Panc1 (cell line): ENCODE measurements at regions not wholly inside any gene's neighbourhood (a gene's known extent, or its start where the extent isn't known, plus 50 kb on each side); places are given as distances from the start of the nearest gene placed in this dataset.

Experiments used
- POLR2AphosphoS5 ChIP-seq: IDR thresholded peaks from 2 replicates; pipeline ENCODE4 v1.6.1; 2012; ENCODE audit warnings: mild to moderate bottlenecking, low read depth, low read length, moderate library complexity
- SIN3A ChIP-seq: IDR thresholded peaks from 2 replicates; pipeline ENCODE4 v1.6.1; 2012; ENCODE audit warnings: low read depth, mild to moderate bottlenecking, low read length, moderate library complexity, borderline replicate concordance; ENCODE audit not compliant: insufficient read depth
- TCF7L2 ChIP-seq: IDR thresholded peaks from 2 replicates; pipeline ENCODE4 v1.6.1; 2011; ENCODE audit warnings: mild to moderate bottlenecking, low read depth, low read length, inconsistent platforms
- TF ChIP-seq, protein P1 (sequence below): fragments of 450-650 bp; IDR thresholded peaks from 2 replicates; pipeline ENCODE4 v1.5.1; 2017; ENCODE audit warnings: mild to moderate bottlenecking
- TF ChIP-seq, protein P2 (sequence below), 2 experiments: IDR thresholded peaks; 2 replicates each; pipeline ENCODE4 v1.6.1; 2011 to 2012; ENCODE audit warnings: low read depth in 2 of 2, control low read depth in 1 of 2, low read length in 1 of 2, mild to moderate bottlenecking in 1 of 2, moderate library complexity in 1 of 2; ENCODE audit not compliant: insufficient read depth in 1 of 2

DNA sequence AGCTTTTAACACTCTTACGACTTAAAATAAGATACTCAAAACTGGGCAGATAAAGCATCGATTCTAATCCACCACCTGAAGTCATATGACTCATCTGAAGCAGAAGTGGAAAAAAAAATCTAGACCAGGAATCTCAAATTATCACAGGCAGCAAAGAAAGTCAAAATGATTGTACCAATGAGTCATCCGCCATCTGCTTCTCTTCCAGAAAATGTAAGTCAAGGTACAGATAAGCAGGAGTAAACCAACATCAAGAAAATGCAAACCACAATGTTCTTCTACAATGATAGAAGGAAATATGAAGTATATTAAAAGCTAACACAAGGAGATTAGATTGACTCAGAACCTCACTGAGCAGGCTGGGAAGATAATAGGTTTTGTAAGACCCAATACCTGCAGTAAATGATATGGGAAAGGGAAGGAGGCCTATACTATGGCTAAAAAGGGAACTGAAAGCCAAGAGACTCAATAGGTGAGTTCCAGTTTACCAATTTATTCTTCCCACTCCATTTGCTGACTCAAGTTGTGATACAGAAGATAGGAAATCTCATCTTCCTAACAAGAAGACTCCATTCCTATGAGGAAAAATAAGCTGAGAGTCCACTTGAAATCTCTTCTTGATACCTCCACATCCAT, 88.4 kb upstream of the TET2 start:
- TF ChIP-seq, protein P1, sequence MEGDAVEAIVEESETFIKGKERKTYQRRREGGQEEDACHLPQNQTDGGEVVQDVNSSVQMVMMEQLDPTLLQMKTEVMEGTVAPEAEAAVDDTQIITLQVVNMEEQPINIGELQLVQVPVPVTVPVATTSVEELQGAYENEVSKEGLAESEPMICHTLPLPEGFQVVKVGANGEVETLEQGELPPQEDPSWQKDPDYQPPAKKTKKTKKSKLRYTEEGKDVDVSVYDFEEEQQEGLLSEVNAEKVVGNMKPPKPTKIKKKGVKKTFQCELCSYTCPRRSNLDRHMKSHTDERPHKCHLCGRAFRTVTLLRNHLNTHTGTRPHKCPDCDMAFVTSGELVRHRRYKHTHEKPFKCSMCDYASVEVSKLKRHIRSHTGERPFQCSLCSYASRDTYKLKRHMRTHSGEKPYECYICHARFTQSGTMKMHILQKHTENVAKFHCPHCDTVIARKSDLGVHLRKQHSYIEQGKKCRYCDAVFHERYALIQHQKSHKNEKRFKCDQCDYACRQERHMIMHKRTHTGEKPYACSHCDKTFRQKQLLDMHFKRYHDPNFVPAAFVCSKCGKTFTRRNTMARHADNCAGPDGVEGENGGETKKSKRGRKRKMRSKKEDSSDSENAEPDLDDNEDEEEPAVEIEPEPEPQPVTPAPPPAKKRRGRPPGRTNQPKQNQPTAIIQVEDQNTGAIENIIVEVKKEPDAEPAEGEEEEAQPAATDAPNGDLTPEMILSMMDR, result no peak
- TF ChIP-seq POLR2AphosphoS5, result no peak
- TF ChIP-seq, protein P2, sequence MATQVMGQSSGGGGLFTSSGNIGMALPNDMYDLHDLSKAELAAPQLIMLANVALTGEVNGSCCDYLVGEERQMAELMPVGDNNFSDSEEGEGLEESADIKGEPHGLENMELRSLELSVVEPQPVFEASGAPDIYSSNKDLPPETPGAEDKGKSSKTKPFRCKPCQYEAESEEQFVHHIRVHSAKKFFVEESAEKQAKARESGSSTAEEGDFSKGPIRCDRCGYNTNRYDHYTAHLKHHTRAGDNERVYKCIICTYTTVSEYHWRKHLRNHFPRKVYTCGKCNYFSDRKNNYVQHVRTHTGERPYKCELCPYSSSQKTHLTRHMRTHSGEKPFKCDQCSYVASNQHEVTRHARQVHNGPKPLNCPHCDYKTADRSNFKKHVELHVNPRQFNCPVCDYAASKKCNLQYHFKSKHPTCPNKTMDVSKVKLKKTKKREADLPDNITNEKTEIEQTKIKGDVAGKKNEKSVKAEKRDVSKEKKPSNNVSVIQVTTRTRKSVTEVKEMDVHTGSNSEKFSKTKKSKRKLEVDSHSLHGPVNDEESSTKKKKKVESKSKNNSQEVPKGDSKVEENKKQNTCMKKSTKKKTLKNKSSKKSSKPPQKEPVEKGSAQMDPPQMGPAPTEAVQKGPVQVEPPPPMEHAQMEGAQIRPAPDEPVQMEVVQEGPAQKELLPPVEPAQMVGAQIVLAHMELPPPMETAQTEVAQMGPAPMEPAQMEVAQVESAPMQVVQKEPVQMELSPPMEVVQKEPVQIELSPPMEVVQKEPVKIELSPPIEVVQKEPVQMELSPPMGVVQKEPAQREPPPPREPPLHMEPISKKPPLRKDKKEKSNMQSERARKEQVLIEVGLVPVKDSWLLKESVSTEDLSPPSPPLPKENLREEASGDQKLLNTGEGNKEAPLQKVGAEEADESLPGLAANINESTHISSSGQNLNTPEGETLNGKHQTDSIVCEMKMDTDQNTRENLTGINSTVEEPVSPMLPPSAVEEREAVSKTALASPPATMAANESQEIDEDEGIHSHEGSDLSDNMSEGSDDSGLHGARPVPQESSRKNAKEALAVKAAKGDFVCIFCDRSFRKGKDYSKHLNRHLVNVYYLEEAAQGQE (IDR thresholded peaks at IDR 0.05; ENCODE audit: insufficient read depth in 1 of 2, low read depth in 2 of 2, low read length in 1 of 2), result no peak
- TF ChIP-seq SIN3A, result no peak
- no peak for TF ChIP-seq TCF7L2
